Activated CD8-positive, alpha-beta T cell treated with anti-CD3 and anti-CD28 coated beads for 36 hours (primary cell): ENCODE measurements at regions not wholly inside any gene's neighbourhood (a gene's known extent, or its start where the extent isn't known, plus 50 kb on each side); places are given as distances from the start of the nearest gene placed in this dataset.

Experiments
- ATAC-seq: fragments of 200-7000 bp; cut with Tn5 transposase; one replicate; pipeline ENCODE4 v1.10.0; 2021; ENCODE audit warnings: mild to moderate bottlenecking, moderate library complexity
- CTCF ChIA-PET: fragments of 350-600 bp; sonication (Branson Sonifier 250); formaldehyde crosslinking; loops from one replicate; lab custom pipeline; 2021; ENCODE audit warnings: antibody characterized with exemption; lab: Charles Lee
- POLR2A ChIA-PET: fragments of 350-600 bp; sonication (Branson Sonifier 250); formaldehyde crosslinking; loops from one replicate; lab custom pipeline; 2021; ENCODE audit warnings: antibody characterized with exemption; lab: Charles Lee
- DNase-seq: peaks from one replicate; pipeline ENCODE4 v3.0.0-alpha.2; 2020
- H3K27ac Mint-ChIP-seq: one replicate; pipeline ENCODE4 v1.8.0; 2021; ENCODE audit warnings: mild to moderate bottlenecking, mixed read lengths
- H3K27me3 Mint-ChIP-seq: one replicate; pipeline ENCODE4 v1.8.0; 2021; ENCODE audit warnings: mixed read lengths
- H3K36me3 Mint-ChIP-seq: one replicate; pipeline ENCODE4 v1.8.0; 2021; ENCODE audit warnings: low read depth, mixed read lengths
- H3K4me1 Mint-ChIP-seq: one replicate; pipeline ENCODE4 v1.8.0; 2021; ENCODE audit warnings: low read depth, mixed read lengths
- H3K4me3 Mint-ChIP-seq: one replicate; pipeline ENCODE4 v1.8.0; 2021; ENCODE audit warnings: mild to moderate bottlenecking, moderate library complexity, mixed read lengths
- H3K9me3 Mint-ChIP-seq: one replicate; pipeline ENCODE4 v1.8.0; 2021; ENCODE audit warnings: mixed read lengths
- intact Hi-C: fragments of 100-400 bp; cut with micrococcal nuclease; formaldehyde crosslinking; loops from one replicate; pipeline ENCODE4 v1.10.0; 2022
- TF ChIP-seq, protein P1 (sequence below): fragments of 200-600 bp; IDR thresholded peaks from one replicate; pipeline ENCODE4 v1.8.0; 2022; ENCODE audit warnings: antibody characterized with exemption, mild to moderate bottlenecking

DNA sequence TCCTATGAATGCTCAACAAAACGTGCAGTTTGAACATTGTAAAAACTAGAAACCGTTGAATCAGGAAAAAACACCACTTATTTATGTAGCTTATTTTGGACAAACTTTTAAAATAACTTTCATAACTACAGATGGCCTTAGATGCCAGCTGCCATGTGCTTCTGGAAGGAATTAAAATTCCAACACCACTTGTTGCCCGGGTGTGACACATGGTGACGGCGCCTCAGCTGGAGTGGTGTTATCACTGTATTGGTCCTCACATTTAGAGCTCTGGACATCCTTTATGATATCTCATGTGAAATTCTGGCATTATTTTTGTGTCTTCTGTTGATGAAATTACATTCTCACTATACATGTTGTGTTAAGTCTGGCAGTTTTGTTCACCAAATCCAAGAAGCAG is 211.0 kb downstream of the IPO8 start:
- no peak for ATAC-seq
- POLR2A ChIA-PET: no interaction called here

DNA sequence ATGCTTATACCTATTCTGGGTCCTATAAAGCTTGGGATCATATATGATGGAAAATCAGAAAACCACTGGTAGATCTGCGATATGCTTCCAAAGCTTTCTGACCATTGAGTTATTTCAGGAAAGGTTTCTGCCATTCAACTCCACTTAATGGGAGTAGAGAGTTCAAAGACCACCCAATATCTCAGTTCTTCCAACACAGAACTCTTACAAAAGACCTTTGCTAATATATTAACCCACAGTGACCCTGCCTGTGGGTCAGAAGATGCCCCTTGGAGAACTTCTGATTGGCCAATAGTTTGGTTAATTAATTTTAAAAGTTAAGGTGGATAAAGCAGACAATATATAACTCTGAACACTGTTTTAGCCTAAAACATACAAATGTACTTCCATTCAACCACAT is 213.0 kb downstream of the IPO8 start:
- POLR2A ChIA-PET: no interaction called here
- TF ChIP-seq, protein P1, sequence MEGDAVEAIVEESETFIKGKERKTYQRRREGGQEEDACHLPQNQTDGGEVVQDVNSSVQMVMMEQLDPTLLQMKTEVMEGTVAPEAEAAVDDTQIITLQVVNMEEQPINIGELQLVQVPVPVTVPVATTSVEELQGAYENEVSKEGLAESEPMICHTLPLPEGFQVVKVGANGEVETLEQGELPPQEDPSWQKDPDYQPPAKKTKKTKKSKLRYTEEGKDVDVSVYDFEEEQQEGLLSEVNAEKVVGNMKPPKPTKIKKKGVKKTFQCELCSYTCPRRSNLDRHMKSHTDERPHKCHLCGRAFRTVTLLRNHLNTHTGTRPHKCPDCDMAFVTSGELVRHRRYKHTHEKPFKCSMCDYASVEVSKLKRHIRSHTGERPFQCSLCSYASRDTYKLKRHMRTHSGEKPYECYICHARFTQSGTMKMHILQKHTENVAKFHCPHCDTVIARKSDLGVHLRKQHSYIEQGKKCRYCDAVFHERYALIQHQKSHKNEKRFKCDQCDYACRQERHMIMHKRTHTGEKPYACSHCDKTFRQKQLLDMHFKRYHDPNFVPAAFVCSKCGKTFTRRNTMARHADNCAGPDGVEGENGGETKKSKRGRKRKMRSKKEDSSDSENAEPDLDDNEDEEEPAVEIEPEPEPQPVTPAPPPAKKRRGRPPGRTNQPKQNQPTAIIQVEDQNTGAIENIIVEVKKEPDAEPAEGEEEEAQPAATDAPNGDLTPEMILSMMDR: no peak
- no peak for ATAC-seq
- intact Hi-C loops: no loop called here
- no peaks in the 10 kb centered on the region for H3K4me1 Mint-ChIP-seq
- no peaks in the 10 kb centered on the region for H3K27me3 Mint-ChIP-seq
- DNase-seq: no peak
- no peaks in the 10 kb centered on the region for H3K36me3 Mint-ChIP-seq
- no peaks in the 10 kb centered on the region for H3K9me3 Mint-ChIP-seq
- H3K4me3 Mint-ChIP-seq: no peak overlapping the region
- no peak overlapping the region for H3K27ac Mint-ChIP-seq
- CTCF ChIA-PET: no interaction called here

More for the DNA sequence above, 211.0 kb downstream of the IPO8 start:
- Mint-ChIP-seq H3K4me1 (no peaks in the 10 kb centered on the region), H3K36me3 (no peaks in the 10 kb centered on the region), H3K4me3 (no peak overlapping the region), H3K27ac (no peak overlapping the region), H3K27me3 (no peaks in the 10 kb centered on the region), H3K9me3 (no peaks in the 10 kb centered on the region)
- intact Hi-C loops: no loop called here
- TF ChIP-seq, protein P1: no peak
- no peak for DNase-seq
- CTCF ChIA-PET: no interaction called here

DNA sequence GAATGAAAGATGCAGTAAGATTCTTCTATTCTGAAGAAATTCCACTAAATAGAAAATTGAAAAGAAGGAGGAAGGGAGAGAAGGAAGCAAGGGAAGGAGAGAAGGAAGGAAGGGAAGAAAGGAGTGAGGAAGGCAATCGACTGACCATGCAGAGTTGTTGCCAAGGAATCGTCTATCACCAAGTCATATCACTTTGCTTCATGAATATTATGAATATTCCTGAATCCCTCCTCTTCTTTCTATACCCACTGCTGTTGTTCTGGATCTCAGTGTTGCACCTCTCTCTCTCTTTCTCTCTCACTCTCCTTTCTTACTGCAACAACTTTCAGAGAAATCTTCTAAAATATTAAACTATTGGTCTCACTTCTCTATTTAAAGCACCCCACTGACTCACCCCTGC is 222.4 kb downstream of the IPO8 start:
- ChIA-PET POLR2A (no interaction called here), CTCF (no interaction called here)
- DNase-seq (no peak), ATAC-seq (no peak)
- Mint-ChIP-seq H3K4me3 (no peak overlapping the region), H3K36me3 (no peaks in the 10 kb centered on the region), H3K4me1 (no peaks in the 10 kb centered on the region), H3K27me3 (peaks cover 3% of the 10 kb centered on the region), H3K27ac (no peak overlapping the region), H3K9me3 (no peaks in the 10 kb centered on the region)
- TF ChIP-seq, protein P1: no peak
- intact Hi-C loops: no loop called here

DNA sequence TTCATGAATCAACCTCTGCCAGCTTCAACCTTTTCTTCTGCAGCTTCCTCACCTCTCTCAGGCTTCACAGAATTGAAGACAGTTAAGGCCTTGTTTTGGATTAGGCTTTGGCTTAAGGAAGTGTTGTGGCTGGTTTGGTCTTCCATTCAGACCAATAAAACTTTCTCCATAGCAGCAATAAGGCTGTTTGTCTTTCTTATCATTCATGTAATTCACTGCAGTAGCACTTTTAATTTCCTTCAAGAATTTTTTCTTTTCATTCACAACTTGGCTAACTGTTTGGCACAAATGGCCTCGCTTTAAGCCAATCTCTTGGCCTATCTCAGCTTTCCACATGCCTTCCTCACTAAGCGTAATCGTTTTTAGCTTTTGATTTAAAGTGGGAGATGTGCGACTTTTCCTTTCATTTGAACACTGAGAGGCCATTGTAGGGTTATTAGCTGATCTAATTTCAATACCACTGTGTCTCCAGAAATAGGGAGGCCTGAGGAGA is 229.5 kb downstream of the IPO8 start:
- no peak overlapping the region for H3K4me3 Mint-ChIP-seq
- ChIA-PET CTCF (interaction anchor here (1.5 kb wide), 1 partner anchor 11 kb away, joined by 3 read pairs; no protein-coding TSS in a partner anchor), POLR2A (no interaction called here)
- no peaks in the 10 kb centered on the region for H3K27me3 Mint-ChIP-seq
- intact Hi-C loops: no loop called here
- no peak for ATAC-seq
- TF ChIP-seq, protein P1: no peak
- H3K36me3 Mint-ChIP-seq: no peaks in the 10 kb centered on the region
- H3K9me3 Mint-ChIP-seq: no peaks in the 10 kb centered on the region
- H3K4me1 Mint-ChIP-seq: no peaks in the 10 kb centered on the region
- no peak for DNase-seq
- H3K27ac Mint-ChIP-seq: no peak overlapping the region

DNA sequence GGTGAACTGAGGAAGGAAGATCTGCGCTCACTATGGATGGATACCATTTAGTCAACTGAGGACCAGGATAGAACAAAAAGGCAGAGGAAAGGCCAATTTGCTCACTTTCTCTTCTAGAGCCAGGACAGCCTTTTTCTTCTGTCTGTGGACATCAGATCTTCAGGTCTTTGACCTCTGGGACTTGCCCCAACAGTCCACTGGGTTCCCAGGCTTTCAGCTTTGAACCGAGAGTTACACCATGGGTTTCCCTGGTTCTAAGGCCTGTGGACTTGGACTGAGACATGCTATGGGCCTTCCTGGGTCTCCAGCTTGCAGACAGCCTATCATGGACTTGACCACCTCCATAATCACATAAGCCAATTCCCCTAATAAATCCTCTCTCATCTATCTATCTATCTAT is 232.0 kb downstream of the IPO8 start:
- Mint-ChIP-seq H3K27me3 (no peaks in the 10 kb centered on the region), H3K27ac (no peak overlapping the region), H3K9me3 (no peaks in the 10 kb centered on the region), H3K36me3 (no peaks in the 10 kb centered on the region), H3K4me1 (no peaks in the 10 kb centered on the region), H3K4me3 (no peak overlapping the region)
- intact Hi-C loops: no loop called here
- TF ChIP-seq, protein P1: no peak
- ATAC-seq (no peak), DNase-seq (no peak)
- CTCF ChIA-PET: no interaction called here
- POLR2A ChIA-PET: no interaction called here
